ENCODE measurements at regions not wholly inside any gene's neighbourhood (a gene's known extent, or its start where the extent isn't known, plus 50 kb on each side); places are given as distances from the start of the nearest gene placed in this dataset.

- WGBS, 2 donors = 11 to 23% methylated on average over 1 of the region's 1 CpG
- DNase-seq (ENCODE audit: low spot score in 2 of 2) = no peak
- no peak for TF ChIP-seq EP300 (IDR thresholded peaks at IDR 0.05)
- TF ChIP-seq CTCF (IDR thresholded peaks at IDR 0.05) = no peak
- no peak for TF ChIP-seq POLR2A (IDR thresholded peaks at IDR 0.05)
Measured at GRCh38 chr3:154552338-154552737, 122.3 kb upstream of the GPR149 start.

GRCh38 chr3:154549391-154549790, 119.4 kb upstream of the GPR149 start:
- Histone ChIP-seq H3K4me3 (no peak overlapping the region), H3K36me3 (no peaks in the 10 kb centered on the region), H3K9me3 (no peaks in the 10 kb centered on the region), H3K27me3 (no peaks in the 10 kb centered on the region), H3K27ac (no peak overlapping the region), H3K4me1 (no peaks in the 10 kb centered on the region)
- no peak for DNase-seq (ENCODE audit: low spot score in 2 of 2)
- WGBS, 2 donors = 78% methylated on average over 3 of the region's 3 CpGs
- no peak for TF ChIP-seq CTCF (IDR thresholded peaks at IDR 0.05)
- TF ChIP-seq EP300 (IDR thresholded peaks at IDR 0.05) = no peak
- no peak for TF ChIP-seq POLR2A (IDR thresholded peaks at IDR 0.05)

More at GRCh38 chr3:154552338-154552737, 122.3 kb upstream of the GPR149 start:
- Histone ChIP-seq H3K9me3 (no peaks in the 10 kb centered on the region), H3K4me1 (no peaks in the 10 kb centered on the region), H3K4me3 (no peak overlapping the region), H3K27me3 (no peaks in the 10 kb centered on the region), H3K27ac (no peak overlapping the region), H3K36me3 (no peaks in the 10 kb centered on the region)

GRCh38 chr3:154548341-154548740, 118.4 kb upstream of the GPR149 start:
- no peaks in the 10 kb centered on the region for H3K36me3 ChIP-seq
- H3K27me3 ChIP-seq = no peaks in the 10 kb centered on the region
- 67 to 71% methylated on average over 1 of the region's 1 CpG for WGBS, 2 donors
- H3K4me3 ChIP-seq = no peak overlapping the region
- H3K4me1 ChIP-seq = no peaks in the 10 kb centered on the region
- DNase-seq (ENCODE audit: low spot score in 2 of 2) = no peak
- H3K9me3 ChIP-seq = no peaks in the 10 kb centered on the region
- TF ChIP-seq EP300 (IDR thresholded peaks at IDR 0.05) (no peak), POLR2A (IDR thresholded peaks at IDR 0.05) (no peak)
- no peak overlapping the region for H3K27ac ChIP-seq

- Histone ChIP-seq H3K9me3 (no peaks in the 10 kb centered on the region), H3K36me3 (no peaks in the 10 kb centered on the region), H3K4me3 (no peak overlapping the region), H3K4me1 (peaks cover 0 to 11% (median 0%) of the 10 kb centered on the region in 4 donors), H3K27ac (no peak overlapping the region), H3K27me3 (no peaks in the 10 kb centered on the region)
- TF ChIP-seq POLR2A (IDR thresholded peaks at IDR 0.05) (no peak), CTCF (IDR thresholded peaks at IDR 0.05) (no peak), EP300 (IDR thresholded peaks at IDR 0.05) (no peak)
- no peak for DNase-seq (ENCODE audit: low spot score in 2 of 2)
- 71 to 73% methylated on average over 3 of the region's 3 CpGs for WGBS, 2 donors
Measured at GRCh38 chr3:154542837-154543236, 112.8 kb upstream of the GPR149 start.

GRCh38 chr3:154540950-154541604, 111.1 kb upstream of the GPR149 start:
- no peaks in the 10 kb centered on the region for H3K36me3 ChIP-seq
- no peaks in the 10 kb centered on the region for H3K9me3 ChIP-seq
- WGBS, 2 donors = 90 to 95% methylated on average over 2 of the region's 2 CpGs
- TF ChIP-seq POLR2A (IDR thresholded peaks at IDR 0.05) (no peak), CTCF (IDR thresholded peaks at IDR 0.05) (no peak), EP300 (IDR thresholded peaks at IDR 0.05) (no peak)
- H3K4me3 ChIP-seq = no peak overlapping the region
- H3K27ac ChIP-seq = no peak overlapping the region
- no peaks in the 10 kb centered on the region for H3K27me3 ChIP-seq
- peaks cover 0 to 11% (median 0%) of the 10 kb centered on the region in 4 donors for H3K4me1 ChIP-seq
- no peak for DNase-seq (ENCODE audit: low spot score in 2 of 2)
